ENCODE measurements at regions not wholly inside any gene's neighbourhood (a gene's known extent, or its start where the extent isn't known, plus 50 kb on each side); places are given as distances from the start of the nearest gene placed in this dataset.

DNA sequence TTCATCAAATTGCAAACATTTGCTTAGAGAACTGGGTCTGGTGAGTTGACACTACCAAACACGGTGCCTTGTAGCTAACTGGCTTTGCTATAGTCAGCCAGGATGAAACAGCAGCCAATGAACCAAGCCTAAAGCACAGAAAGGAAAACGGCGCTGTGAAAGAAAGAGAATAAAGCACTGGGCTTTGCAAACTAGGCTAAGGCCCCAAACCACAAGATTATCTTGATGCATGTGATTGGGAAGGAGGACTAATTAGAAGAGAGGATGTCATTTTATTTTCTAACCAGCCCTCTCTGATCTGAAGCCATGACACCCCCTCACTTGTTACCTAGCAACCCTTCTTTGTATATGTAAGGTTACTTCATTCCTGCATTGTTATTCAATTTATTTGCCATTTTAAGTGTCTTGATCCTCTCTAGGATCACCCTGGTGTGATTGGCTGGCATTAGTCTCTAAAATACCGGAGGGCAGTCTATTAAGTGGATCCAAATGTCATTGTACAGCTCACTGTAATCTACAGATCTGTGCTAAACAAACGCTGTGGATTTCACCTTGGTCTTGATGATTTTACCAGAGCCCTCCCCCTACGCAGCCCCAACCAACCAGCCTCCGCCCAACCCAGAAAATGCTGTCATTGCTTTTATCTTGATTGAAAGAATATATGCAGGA is 395.4 kb upstream of the ACVR2A start:
- no peak for TF ChIP-seq POLR2A (IDR thresholded peaks at IDR 0.05)
- TF ChIP-seq, protein P1, sequence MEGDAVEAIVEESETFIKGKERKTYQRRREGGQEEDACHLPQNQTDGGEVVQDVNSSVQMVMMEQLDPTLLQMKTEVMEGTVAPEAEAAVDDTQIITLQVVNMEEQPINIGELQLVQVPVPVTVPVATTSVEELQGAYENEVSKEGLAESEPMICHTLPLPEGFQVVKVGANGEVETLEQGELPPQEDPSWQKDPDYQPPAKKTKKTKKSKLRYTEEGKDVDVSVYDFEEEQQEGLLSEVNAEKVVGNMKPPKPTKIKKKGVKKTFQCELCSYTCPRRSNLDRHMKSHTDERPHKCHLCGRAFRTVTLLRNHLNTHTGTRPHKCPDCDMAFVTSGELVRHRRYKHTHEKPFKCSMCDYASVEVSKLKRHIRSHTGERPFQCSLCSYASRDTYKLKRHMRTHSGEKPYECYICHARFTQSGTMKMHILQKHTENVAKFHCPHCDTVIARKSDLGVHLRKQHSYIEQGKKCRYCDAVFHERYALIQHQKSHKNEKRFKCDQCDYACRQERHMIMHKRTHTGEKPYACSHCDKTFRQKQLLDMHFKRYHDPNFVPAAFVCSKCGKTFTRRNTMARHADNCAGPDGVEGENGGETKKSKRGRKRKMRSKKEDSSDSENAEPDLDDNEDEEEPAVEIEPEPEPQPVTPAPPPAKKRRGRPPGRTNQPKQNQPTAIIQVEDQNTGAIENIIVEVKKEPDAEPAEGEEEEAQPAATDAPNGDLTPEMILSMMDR (IDR thresholded peaks at IDR 0.05): no peak
- TF ChIP-seq EP300 (IDR thresholded peaks at IDR 0.05): no peak
- no peak for TF ChIP-seq POLR2AphosphoS5 (IDR thresholded peaks at IDR 0.05)
- H3K27me3 ChIP-seq: no peaks in the 10 kb centered on the region
- no peaks in the 10 kb centered on the region for H3K9me3 ChIP-seq
- H3K4me3 ChIP-seq: no peak overlapping the region
- WGBS: 55% methylated on average over 7 of the region's 7 CpGs
- no peak for DNase-seq (ENCODE audit: low spot score in 2 of 2)
- peaks cover 21% of the 10 kb centered on the region for H3K4me1 ChIP-seq
- H3K27ac ChIP-seq: no peak overlapping the region
- no peaks in the 10 kb centered on the region for H3K36me3 ChIP-seq

DNA sequence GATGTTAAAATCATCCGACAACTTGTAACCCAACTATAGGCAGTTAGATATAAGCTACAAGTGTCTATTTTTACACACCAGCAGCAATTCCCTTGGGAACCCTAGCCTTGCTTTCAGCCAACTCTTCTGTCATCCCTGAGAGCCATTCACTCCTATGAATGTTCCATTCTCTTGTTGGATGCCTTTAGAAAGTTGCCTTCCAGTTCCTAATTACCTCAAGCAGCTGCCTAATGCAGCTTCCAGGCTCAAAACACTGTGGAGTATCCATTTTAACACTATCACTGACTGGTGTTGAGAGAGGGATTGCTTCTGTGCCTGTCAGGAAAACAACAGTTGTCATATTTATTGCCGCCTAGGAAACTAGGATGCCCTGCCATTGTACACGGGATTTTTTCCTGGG is 402.0 kb upstream of the ACVR2A start:
- H3K9me3 ChIP-seq: no peaks in the 10 kb centered on the region
- H3K36me3 ChIP-seq: no peaks in the 10 kb centered on the region
- H3K27me3 ChIP-seq: no peaks in the 10 kb centered on the region
- TF ChIP-seq, protein P1 (IDR thresholded peaks at IDR 0.05): no peak
- TF ChIP-seq POLR2A (IDR thresholded peaks at IDR 0.05) (no peak), EP300 (IDR thresholded peaks at IDR 0.05) (no peak), POLR2AphosphoS5 (IDR thresholded peaks at IDR 0.05) (no peak)
- DNase-seq (ENCODE audit: low spot score in 2 of 2): no peak
- H3K4me3 ChIP-seq: no peak overlapping the region
- no peaks in the 10 kb centered on the region for H3K4me1 ChIP-seq
- H3K27ac ChIP-seq: no peak overlapping the region
- 72% methylated on average over 3 of the region's 3 CpGs for WGBS

DNA sequence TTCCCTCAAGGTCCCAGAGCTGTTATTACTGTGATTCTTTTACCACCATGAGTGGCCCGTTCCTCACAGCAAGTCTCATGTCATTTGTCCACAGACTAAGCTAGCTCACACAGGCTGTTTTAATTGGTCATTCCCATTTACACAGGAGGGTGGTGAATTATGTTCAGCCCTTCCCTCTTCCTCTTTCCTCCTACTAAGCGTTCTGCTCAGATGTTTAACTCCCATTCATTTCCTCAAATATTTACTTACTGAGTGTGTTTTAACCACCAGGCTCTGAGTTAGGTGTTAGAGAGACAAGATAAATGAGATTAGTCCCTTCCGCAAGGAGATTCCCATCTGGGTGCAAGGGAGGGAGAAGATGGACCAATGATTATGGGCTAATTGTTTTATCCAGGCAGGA is 403.6 kb upstream of the ACVR2A start:
- no peaks in the 10 kb centered on the region for H3K9me3 ChIP-seq
- H3K27ac ChIP-seq: no peak overlapping the region
- DNase-seq (ENCODE audit: low spot score in 2 of 2): no peak
- H3K36me3 ChIP-seq: no peaks in the 10 kb centered on the region
- no peaks in the 10 kb centered on the region for H3K27me3 ChIP-seq
- no peak for TF ChIP-seq POLR2A (IDR thresholded peaks at IDR 0.05)
- no peak for TF ChIP-seq EP300 (IDR thresholded peaks at IDR 0.05)
- TF ChIP-seq, protein P1 (IDR thresholded peaks at IDR 0.05): no peak
- no peak for TF ChIP-seq POLR2AphosphoS5 (IDR thresholded peaks at IDR 0.05)
- H3K4me1 ChIP-seq: no peaks in the 10 kb centered on the region
- no peak overlapping the region for H3K4me3 ChIP-seq
- 88% methylated on average over 3 of the region's 3 CpGs for WGBS

DNA sequence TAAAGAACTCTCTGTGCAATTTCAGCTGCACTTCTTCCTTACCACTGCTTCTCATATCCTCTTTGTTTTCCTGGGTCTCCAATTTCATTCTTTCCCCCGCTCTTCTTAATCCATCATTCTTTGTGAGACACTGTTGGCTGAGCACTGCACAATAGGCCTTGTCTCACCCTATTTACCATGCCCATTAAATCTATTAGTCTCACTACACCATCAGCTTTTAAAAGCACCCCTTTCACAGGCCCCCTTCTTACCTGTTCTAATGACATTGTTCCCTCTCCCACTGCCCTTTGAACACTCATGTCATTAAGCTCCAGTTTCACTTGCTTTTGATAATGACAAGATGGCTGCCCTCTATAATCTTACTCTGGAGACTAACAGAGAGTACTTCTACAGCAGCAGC is 404.1 kb upstream of the ACVR2A start:
- no peaks in the 10 kb centered on the region for H3K27me3 ChIP-seq
- H3K4me3 ChIP-seq: no peak overlapping the region
- no peak overlapping the region for H3K27ac ChIP-seq
- WGBS: 91% methylated on average over 1 of the region's 1 CpG
- no peak for DNase-seq (ENCODE audit: low spot score in 2 of 2)
- H3K9me3 ChIP-seq: no peaks in the 10 kb centered on the region
- TF ChIP-seq EP300 (IDR thresholded peaks at IDR 0.05): no peak
- TF ChIP-seq, protein P1 (IDR thresholded peaks at IDR 0.05): no peak
- no peak for TF ChIP-seq POLR2A (IDR thresholded peaks at IDR 0.05)
- no peaks in the 10 kb centered on the region for H3K4me1 ChIP-seq
- no peaks in the 10 kb centered on the region for H3K36me3 ChIP-seq

DNA sequence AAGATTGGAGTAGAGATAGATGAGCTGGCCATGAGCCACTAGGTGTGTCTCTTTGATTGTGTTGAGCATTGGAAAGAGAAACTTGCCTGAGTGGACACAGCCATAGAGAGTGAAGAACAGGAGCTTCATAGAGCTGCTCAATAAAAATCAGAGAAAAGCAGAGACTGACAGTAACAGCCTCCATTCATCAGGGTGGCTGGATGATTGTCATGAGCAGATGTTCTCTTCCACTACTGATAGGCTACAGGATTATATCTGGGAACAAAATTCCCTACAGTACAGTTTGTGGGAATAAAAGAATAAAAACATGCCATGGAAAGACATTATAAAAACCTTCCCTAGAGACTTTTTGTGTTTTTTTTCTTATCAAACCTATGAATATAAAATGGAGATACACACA is 404.8 kb upstream of the ACVR2A start:
- Histone ChIP-seq H3K27me3 (no peaks in the 10 kb centered on the region), H3K4me1 (no peaks in the 10 kb centered on the region), H3K27ac (no peak overlapping the region), H3K36me3 (no peaks in the 10 kb centered on the region), H3K9me3 (no peaks in the 10 kb centered on the region), H3K4me3 (no peak overlapping the region)
- DNase-seq (ENCODE audit: low spot score in 2 of 2): no peak
- TF ChIP-seq EP300 (IDR thresholded peaks at IDR 0.05) (no peak), POLR2AphosphoS5 (IDR thresholded peaks at IDR 0.05) (no peak), POLR2A (IDR thresholded peaks at IDR 0.05) (no peak)
- TF ChIP-seq, protein P1 (IDR thresholded peaks at IDR 0.05): no peak

All from suprapubic skin (tissue), 4 donors.